ENCODE measurements at regions not wholly inside any gene's neighbourhood (a gene's known extent, or its start where the extent isn't known, plus 50 kb on each side); places are given as distances from the start of the nearest gene placed in this dataset.

DNA sequence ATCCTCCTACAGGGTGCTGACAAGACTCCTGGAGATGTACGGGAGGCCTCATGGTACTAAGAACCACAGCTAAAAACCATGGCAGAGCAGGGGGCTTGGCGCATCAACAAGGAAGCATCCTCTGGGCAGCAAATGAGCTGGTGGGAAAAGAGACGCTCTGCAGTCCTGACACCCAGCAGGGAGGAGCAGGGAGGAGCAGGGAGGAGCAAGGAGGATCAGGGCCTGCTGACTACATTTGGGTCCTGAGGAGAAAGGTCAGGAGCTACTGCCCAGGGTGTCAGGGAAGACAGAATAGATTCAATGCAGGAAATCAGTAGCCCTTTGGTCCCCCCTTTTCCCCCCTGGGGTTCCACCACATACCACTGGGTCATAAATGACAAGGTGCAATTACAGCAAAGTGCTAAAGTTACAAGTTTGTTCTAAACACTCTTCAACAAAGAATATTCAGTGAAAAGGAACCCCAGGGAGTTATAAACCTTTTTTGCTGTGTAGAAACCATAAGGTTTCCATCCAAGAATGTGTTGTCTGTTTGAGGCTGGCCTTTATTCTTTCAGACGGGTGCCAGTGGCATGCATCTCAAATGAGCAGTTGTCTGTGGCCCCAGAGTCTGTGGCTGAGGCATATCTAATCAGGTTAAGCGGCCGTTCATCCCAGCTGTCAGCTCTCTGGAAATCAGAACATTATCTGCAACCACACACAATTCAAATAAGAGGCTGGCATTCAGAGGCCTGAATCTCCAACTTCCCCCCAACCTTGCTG lies 325.0 kb downstream of the CDC5L start:
- Histone ChIP-seq H3K4me2 (ENCODE audit: insufficient read depth, low read length) (no peak overlapping the region), H3K36me3 (ENCODE audit: insufficient read depth, low read length) (no peaks in the 10 kb centered on the region)
- no peak for DNase-seq (ENCODE audit: insufficient read length, low spot score, missing footprints)

DNA sequence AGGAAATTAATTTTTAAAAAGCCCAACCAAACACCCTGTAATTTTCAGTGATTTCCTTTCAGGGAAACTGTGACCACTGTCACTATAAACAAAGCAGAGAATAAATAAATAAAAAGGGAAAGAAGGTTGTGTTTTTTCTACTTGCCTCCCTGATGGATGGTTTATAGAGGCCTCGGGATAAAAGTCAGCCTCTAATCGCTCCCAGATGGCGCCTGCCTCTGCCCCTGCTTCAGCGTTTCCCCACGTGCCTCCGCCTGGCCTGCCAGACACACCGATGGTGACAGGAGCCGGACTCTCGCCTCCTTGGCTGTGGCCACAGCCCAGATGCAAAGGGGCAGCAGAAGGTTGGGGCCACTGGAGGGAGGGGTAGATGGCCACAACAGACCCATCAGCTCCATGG lies 327.7 kb downstream of the CDC5L start:
- no peak overlapping the region for H2AFZ ChIP-seq (ENCODE audit: low read length)
- no peaks in the 10 kb centered on the region for H3K9me3 ChIP-seq (ENCODE audit: low read depth, low read length)
- H3K27me3 ChIP-seq (ENCODE audit: insufficient read depth, low read length): peaks cover 7% of the 10 kb centered on the region
- H3K4me1 ChIP-seq (ENCODE audit: insufficient read depth, low read length): no peaks in the 10 kb centered on the region
- no peak for DNase-seq (ENCODE audit: insufficient read length, low spot score, missing footprints)
- H3K36me3 ChIP-seq (ENCODE audit: insufficient read depth, low read length): no peaks in the 10 kb centered on the region
- TF ChIP-seq, protein P1, sequence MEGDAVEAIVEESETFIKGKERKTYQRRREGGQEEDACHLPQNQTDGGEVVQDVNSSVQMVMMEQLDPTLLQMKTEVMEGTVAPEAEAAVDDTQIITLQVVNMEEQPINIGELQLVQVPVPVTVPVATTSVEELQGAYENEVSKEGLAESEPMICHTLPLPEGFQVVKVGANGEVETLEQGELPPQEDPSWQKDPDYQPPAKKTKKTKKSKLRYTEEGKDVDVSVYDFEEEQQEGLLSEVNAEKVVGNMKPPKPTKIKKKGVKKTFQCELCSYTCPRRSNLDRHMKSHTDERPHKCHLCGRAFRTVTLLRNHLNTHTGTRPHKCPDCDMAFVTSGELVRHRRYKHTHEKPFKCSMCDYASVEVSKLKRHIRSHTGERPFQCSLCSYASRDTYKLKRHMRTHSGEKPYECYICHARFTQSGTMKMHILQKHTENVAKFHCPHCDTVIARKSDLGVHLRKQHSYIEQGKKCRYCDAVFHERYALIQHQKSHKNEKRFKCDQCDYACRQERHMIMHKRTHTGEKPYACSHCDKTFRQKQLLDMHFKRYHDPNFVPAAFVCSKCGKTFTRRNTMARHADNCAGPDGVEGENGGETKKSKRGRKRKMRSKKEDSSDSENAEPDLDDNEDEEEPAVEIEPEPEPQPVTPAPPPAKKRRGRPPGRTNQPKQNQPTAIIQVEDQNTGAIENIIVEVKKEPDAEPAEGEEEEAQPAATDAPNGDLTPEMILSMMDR (IDR thresholded peaks at IDR 0.05; ENCODE audit: extremely low read depth, low read depth, low read length): no peak
- no peaks in the 10 kb centered on the region for H3K79me2 ChIP-seq (ENCODE audit: insufficient read depth, low read length)
- H4K20me1 ChIP-seq (ENCODE audit: insufficient read depth, low read length): no peaks in the 10 kb centered on the region
- no peak overlapping the region for H3K4me3 ChIP-seq (ENCODE audit: insufficient read depth, low read length)
- H3K27ac ChIP-seq (ENCODE audit: low read depth, low read length): no peak overlapping the region
- no peak overlapping the region for H3K4me2 ChIP-seq (ENCODE audit: insufficient read depth, low read length)

More for the DNA sequence above, 325.0 kb downstream of the CDC5L start:
- Histone ChIP-seq H2AFZ (ENCODE audit: low read length) (no peak overlapping the region), H4K20me1 (ENCODE audit: insufficient read depth, low read length) (no peaks in the 10 kb centered on the region), H3K79me2 (ENCODE audit: insufficient read depth, low read length) (no peaks in the 10 kb centered on the region), H3K4me3 (ENCODE audit: insufficient read depth, low read length) (no peak overlapping the region), H3K4me1 (ENCODE audit: insufficient read depth, low read length) (no peaks in the 10 kb centered on the region), H3K27ac (ENCODE audit: low read depth, low read length) (no peak overlapping the region), H3K9me3 (ENCODE audit: low read depth, low read length) (no peaks in the 10 kb centered on the region), H3K27me3 (ENCODE audit: insufficient read depth, low read length) (peaks cover 7% of the 10 kb centered on the region)
- TF ChIP-seq, protein P1 (IDR thresholded peaks at IDR 0.05; ENCODE audit: extremely low read depth, low read depth, low read length): no peak

DNA sequence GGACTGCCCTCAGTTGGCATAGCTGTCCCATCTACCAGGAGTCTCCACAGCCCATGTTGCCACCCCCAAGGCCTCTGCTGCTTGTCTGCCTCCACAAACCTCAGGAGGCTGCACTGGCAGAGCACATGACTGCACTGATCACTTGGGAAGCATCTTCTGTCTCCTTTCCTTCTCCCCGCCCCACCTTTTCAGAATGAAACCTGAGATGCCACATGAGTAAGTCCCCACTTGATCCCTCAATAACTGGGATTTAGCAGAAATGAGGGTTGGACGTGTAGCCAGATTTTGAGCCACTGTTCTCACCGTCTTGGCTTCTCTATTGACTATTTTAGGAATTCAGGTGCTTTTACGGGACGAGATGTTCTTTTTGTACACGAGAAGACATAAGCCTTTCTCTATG lies 328.4 kb downstream of the CDC5L start:
- no peaks in the 10 kb centered on the region for H3K4me1 ChIP-seq (ENCODE audit: insufficient read depth, low read length)
- TF ChIP-seq, protein P1 (IDR thresholded peaks at IDR 0.05; ENCODE audit: extremely low read depth, low read depth, low read length): no peak
- DNase-seq (ENCODE audit: insufficient read length, low spot score, missing footprints): no peak

DNA sequence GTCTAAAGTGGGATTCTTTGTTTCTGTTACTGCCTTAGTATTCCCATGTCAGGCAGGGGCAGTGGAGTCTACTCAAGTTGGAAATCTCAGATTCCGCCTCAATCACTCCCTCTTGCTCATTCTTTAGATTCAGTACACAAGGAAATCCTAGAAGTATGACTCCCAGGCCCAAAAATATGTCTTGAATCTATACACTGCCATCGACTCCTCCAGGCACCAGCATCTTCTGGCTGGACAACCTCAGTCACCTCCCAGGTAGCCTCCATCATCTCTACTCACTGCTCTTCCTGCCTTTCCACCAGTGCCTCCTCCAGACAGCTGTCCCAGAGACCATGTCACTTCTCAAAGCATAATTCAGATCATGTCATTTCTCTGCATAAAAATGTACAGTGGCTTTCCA lies 329.9 kb downstream of the CDC5L start:
- DNase-seq (ENCODE audit: insufficient read length, low spot score, missing footprints): no peak
- Histone ChIP-seq H3K9me3 (ENCODE audit: low read depth, low read length) (no peaks in the 10 kb centered on the region), H3K27ac (ENCODE audit: low read depth, low read length) (no peak overlapping the region), H3K79me2 (ENCODE audit: insufficient read depth, low read length) (no peaks in the 10 kb centered on the region), H3K4me3 (ENCODE audit: insufficient read depth, low read length) (no peak overlapping the region), H3K4me1 (ENCODE audit: insufficient read depth, low read length) (no peaks in the 10 kb centered on the region), H3K27me3 (ENCODE audit: insufficient read depth, low read length) (peaks cover 7% of the 10 kb centered on the region), H3K36me3 (ENCODE audit: insufficient read depth, low read length) (no peaks in the 10 kb centered on the region), H2AFZ (ENCODE audit: low read length) (no peak overlapping the region), H3K4me2 (ENCODE audit: insufficient read depth, low read length) (no peak overlapping the region), H4K20me1 (ENCODE audit: insufficient read depth, low read length) (no peaks in the 10 kb centered on the region)
- TF ChIP-seq, protein P1 (IDR thresholded peaks at IDR 0.05; ENCODE audit: extremely low read depth, low read depth, low read length): no peak

More for the DNA sequence above, 328.4 kb downstream of the CDC5L start:
- H3K36me3 ChIP-seq (ENCODE audit: insufficient read depth, low read length): no peaks in the 10 kb centered on the region
- no peak overlapping the region for H3K4me2 ChIP-seq (ENCODE audit: insufficient read depth, low read length)
- no peak overlapping the region for H3K4me3 ChIP-seq (ENCODE audit: insufficient read depth, low read length)
- no peaks in the 10 kb centered on the region for H3K79me2 ChIP-seq (ENCODE audit: insufficient read depth, low read length)
- no peaks in the 10 kb centered on the region for H4K20me1 ChIP-seq (ENCODE audit: insufficient read depth, low read length)
- no peak overlapping the region for H3K27ac ChIP-seq (ENCODE audit: low read depth, low read length)
- H3K27me3 ChIP-seq (ENCODE audit: insufficient read depth, low read length): peaks cover 7% of the 10 kb centered on the region
- H2AFZ ChIP-seq (ENCODE audit: low read length): no peak overlapping the region
- no peaks in the 10 kb centered on the region for H3K9me3 ChIP-seq (ENCODE audit: low read depth, low read length)

Measured in osteoblast (primary cell).